ENCODE measurements at regions not wholly inside any gene's neighbourhood (a gene's known extent, or its start where the extent isn't known, plus 50 kb on each side); places are given as distances from the start of the nearest gene placed in this dataset.

DNA sequence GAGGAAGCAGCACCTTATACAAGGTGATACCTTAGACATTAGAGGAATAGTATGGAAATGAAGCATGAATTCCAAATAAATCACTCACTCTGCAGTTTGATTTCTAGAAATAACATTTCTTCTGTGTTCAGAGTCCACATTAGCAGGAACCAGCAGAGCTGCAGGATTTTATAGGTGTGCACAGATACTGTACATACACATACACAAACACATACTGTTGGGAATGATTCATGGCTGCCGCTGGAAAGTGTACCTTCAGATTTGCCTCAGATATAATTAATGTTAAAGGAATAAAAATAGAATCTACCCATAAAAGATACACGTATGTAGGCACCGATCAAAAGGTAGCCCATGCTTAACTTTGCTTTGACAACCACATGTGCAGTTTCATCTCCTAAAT lies 578.1 kb downstream of the CSNK1G3 start:
- DNase-seq, result no peak

- no peak for DNase-seq
These were observed 577.6 kb downstream of the CSNK1G3 start for GRCh38 chr5:124089578-124089977.

DNA sequence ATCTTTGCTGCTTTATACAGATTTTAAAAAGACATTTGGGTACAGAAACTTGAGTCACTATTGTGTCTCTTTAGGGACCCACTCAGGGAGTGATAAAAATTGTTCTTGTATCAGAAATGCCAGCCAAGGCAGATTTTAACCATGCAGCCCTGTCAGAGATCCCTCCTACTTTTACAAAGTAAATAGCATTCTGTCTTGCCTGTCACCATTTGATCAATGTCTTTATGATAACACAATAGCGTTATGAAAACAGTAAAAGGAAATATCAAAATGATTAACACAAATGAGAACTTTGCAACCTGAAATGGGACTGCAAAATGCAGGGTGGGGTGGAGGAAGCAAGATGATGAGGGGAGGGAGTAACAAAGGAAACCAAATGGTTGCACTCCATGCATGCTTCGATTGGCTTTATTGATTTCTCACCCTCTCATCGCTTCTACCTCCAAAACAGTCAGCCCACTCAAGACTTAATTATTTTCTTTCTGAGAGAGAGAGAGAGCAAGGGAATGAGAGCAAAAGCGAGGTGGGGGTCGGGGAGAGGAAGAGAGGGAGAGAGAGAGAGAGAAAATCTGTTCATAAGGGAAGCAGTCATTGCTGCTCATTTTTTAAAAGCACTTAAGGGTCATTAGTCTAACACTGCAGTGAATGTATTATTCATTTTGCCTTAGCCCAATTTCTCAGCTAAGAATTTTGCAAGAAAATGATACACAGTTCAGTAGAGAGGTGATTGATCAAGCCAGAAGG lies 576.5 kb downstream of the CSNK1G3 start:
- DNase-seq, result no peak

- no peak for DNase-seq
These were observed 575.8 kb downstream of the CSNK1G3 start for GRCh38 chr5:124087752-124088151.

DNA sequence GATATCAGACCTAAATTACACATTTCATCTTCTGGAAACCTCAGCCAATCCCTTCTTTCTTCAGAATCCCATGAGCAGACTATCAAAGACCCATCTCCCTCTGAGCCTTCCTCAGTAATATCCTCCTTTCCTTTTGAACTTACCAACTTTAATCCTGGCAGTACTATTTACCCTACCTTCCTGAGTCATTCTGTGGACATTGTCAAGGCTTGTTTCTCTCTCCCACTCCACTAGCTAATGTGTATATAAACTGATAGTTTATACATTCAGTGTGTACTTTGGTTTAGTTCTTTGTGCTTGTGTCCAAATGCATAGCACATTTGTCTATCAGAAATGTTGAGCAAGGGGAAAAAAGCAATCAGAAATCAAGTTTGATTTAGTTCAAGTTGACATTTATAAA lies 568.3 kb downstream of the CSNK1G3 start:
- DNase-seq, result no peak

DNA sequence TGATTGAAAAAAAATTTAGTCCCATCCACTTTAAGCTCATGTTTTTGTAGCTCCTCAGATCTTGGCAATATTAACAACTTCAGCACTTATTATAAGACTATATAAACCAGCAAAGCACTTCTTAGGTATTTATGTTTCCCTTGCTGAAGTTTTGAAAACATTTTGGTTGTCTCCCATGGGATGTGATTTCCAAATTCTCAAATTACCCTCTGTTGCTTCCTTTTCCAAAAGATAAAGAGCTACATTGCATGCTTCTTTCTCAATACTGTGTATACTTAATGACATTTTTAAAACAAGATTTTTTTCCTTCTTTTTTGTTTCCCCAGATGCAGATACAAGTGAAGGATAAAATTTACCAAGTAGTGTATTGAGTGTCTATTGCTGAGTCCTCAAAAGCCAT lies 567.1 kb downstream of the CSNK1G3 start:
- no peak for DNase-seq

DNA sequence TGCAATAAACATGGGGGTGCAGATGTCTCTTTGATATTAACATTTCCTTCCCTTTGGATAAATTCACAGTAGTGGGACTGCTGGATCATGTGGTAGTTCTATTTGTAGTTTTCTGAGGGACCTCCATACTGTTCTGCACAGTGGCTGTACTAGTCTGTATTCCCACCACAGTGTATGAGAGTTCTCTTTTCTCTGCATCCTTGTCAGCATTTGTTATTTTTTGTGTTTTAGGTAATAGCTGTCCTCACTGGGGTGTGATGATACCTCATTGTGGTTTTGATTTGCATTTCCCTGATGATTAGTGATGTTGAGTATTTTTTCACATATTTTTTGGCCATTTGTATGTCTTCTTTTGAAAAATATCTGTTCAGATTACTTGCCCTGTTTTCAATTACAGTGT lies 562.5 kb downstream of the CSNK1G3 start:
- no peak for DNase-seq

GRCh38 chr5:124072570-124072969 lies 560.6 kb downstream of the CSNK1G3 start:
- DNase-seq, result no peak

DNA sequence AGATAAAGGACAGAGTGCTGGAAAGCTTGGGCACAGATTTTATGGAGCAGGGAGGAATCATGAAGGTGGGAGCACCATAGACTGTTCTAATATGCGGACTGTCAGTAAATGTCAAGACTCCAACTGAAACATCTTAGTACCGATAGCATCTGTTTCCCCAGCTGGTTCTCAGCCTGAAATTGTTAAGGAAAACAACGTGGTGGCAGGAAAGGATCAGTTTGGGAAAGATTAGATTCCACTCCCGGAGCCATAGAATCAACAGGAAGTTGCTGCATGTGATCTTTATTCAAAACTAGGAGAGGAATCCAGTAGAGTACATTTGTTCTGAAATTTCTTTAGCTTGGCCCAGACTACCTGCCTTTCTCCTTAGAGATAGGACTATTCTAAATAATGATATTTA lies 559.1 kb downstream of the CSNK1G3 start:
- DNase-seq, result no peak

GRCh38 chr5:124065508-124065907 lies 553.5 kb downstream of the CSNK1G3 start:
- no peak for DNase-seq

DNA sequence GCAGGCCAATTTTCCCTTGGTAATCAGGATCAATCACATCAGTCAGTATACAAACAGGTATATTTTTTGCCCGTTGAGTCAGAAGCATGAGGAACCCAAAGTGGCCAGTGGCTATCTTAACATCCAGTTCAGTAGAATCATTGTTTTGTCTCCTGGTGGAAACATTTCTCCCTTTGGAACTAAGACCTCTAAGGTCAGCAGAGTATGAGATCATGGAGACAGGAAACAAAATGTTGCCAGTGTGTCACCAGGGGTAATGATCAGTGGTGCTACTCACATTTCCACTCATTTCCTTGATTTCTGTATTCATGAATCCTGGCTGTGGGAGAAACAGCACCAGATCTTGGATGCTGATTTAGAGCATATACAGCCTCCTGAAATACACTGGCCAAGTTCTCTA lies 553.0 kb downstream of the CSNK1G3 start:
- no peak for DNase-seq

DNA sequence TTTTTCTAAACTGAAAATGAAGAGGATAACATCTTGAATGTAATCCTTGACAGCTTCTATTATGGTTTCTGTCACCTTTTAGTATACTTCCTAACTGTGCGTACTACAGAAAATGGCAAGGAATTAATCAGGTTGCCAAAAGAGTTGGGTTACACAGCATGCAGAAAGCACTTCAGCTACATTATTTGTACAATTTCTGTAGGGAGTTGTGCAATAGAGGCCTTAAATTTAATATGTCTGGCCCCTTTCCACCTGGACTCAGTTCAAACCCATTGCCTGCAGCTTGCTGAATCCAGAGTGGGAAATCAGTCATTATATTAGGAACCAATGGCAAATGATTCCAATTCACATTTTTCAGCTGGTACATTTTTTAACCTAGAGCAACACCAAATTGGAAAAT lies 549.7 kb downstream of the CSNK1G3 start:
- DNase-seq, result no peak

GRCh38 chr5:124061068-124061430 lies 549.1 kb downstream of the CSNK1G3 start:
- no peak for DNase-seq

- no peak for DNase-seq
These were observed 548.6 kb downstream of the CSNK1G3 start for GRCh38 chr5:124060413-124061067.

GRCh38 chr5:124060011-124060410 lies 548.0 kb downstream of the CSNK1G3 start:
- no peak for DNase-seq

- DNase-seq, result no peak
These were observed 547.2 kb downstream of the CSNK1G3 start for GRCh38 chr5:124059200-124059599.

- no peak for DNase-seq
These were observed 545.8 kb downstream of the CSNK1G3 start for GRCh38 chr5:124057724-124058231.

- no peak for DNase-seq
These were observed 545.2 kb downstream of the CSNK1G3 start for GRCh38 chr5:124056991-124057723.

DNA sequence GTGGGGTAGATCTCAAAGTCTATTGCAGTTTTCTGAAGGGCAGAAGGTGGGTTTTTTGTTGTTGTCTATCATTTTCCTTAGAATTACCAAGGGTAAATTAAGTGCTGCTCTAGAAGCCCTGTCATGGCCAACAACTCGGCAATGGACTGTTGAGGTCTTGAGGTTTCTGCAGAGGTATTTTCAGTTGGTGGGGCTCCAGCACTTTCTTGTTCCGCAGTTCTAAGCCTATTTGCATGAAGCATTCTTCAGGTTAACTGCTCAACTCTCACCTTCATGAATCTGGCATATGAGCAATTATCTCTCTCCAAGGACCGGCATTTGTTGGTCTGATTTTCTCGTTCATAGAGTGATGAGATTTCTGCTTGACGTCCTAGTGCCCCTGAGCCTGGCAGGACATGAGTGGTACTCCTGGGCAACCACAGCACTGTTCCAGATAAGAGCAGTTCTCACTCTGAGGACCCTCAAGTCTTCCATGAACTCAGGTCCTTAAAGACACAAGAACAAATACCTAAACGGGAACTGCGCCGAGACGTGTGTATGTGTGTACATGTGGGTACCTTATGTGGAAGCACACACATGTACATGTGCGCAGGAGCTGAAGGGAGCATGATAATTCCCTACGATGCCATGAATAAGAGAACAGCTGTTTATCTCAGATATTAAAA lies 544.5 kb downstream of the CSNK1G3 start:
- DNase-seq, result no peak

GRCh38 chr5:124055751-124056150 lies 543.8 kb downstream of the CSNK1G3 start:
- DNase-seq, result no peak

DNA sequence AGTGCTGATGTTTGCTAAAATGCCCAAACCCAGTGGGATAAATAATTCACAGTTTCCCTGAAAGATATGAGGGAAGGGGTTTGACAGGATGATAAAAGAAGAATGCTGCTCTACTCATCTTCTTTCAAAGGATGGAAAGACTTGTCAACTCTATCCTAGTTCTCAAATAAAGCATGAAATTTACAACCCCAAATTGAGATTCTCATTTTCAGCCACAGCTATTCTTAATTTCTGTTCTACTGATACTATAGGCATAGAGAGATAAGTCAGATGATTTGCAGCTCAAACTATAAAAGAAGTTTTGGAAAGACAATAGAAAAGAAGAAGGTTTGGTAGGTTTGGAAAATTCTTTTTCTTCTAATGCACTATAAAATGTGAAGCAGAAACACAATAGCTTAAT lies 542.6 kb downstream of the CSNK1G3 start:
- DNase-seq, result no peak

- DNase-seq, result no peak
These were observed 541.4 kb downstream of the CSNK1G3 start for GRCh38 chr5:124053340-124053739.

DNA sequence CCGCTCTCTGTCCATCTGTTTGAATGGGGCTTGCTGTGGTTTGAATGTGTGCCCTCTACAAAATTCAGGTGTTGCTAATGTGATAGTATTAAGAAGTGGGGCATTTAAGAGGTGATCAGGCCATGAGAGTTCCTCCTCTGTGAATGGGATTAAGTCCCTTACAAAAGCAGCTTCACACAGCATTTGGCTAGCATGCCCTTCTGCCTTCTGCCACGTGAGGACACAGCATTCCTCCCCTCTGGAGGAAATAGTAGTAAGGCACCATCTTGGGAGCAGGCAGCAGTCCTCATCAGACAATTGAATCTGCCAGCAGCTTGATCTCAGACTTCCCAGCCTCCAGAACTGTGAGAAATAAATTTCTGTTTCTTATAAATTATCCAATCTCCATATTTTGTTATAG lies 540.2 kb downstream of the CSNK1G3 start:
- no peak for DNase-seq

Measured in activated gamma-delta T cell treated with Interleukin-2 at 50 U/mL for 16 hours (primary cell).